VCaP (cell line): ENCODE measurements at regions not wholly inside any gene's neighbourhood (a gene's known extent, or its start where the extent isn't known, plus 50 kb on each side); places are given as distances from the start of the nearest gene placed in this dataset.

Source experiments
- H3K27ac ChIP-seq: fragments of 450-650 bp; 2 replicates; pipeline ENCODE4 v1.5.1; 2017
- CTCF ChIP-seq: fragments of 450-650 bp; conservative IDR thresholded peaks from 2 replicates; pipeline ENCODE4 v1.5.1; 2017; ENCODE audit warnings: mild to moderate bottlenecking, moderate library complexity

GRCh38 chr3:88784925-88785324, 322.5 kb upstream of the EPHA3 start:
- TF ChIP-seq CTCF: no peak
- no peak overlapping the region for H3K27ac ChIP-seq

- no peak for TF ChIP-seq CTCF
- no peak overlapping the region for H3K27ac ChIP-seq
These were observed 321.6 kb upstream of the EPHA3 start for GRCh38 chr3:88785841-88786240.

GRCh38 chr3:88795503-88795902, 311.9 kb upstream of the EPHA3 start:
- no peak overlapping the region for H3K27ac ChIP-seq
- TF ChIP-seq CTCF: no peak

DNA sequence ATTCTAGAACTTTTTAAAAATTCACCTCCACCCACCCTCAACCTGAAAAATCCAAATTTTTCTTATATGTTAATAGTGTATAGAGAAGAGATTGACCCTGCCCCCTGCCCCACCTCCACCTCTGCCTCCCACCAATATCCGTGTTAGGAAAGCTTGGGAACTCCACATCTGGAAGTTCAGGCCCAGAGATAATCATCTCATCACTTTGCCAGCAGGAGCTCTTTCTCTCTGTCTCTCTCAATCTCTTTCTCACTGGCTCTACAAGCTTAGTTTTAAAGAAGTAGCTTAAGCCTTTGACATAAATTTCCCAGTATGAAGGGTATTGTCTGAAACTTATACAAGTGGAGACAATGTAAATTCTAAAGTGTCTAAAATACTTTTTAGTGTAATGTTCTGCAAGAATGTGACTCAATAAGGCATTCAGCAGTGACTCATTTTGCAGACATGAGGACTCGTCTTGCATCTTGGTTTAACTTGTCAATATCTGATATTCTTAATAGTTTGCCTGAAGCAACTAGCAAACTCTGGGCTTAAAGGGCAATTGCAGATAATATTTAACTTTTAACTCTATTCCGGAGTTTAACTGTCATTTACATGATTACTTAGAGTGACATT, 299.8 kb upstream of the EPHA3 start:
- no peak for TF ChIP-seq CTCF

DNA sequence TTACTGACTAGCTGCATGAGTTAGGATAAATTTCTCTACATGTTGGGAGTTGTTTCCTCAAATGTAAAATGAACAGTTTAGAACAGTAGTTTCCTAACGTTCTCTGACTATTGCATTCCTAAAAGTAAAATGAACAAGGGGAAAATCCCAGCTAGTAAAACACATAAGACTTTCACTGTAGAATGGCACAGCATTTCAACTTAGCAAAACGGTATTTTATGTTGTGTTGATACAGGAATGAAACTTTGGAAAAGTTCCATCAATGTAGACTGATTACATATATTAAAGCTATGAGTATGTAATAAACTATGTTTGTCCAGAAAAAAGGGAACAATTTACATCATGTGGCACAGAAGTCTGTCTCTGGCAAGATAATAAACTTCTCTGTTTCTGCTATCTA, 297.4 kb upstream of the EPHA3 start:
- TF ChIP-seq CTCF: no peak
- no peak overlapping the region for H3K27ac ChIP-seq

More for the DNA sequence above, 299.8 kb upstream of the EPHA3 start:
- no peak overlapping the region for H3K27ac ChIP-seq

DNA sequence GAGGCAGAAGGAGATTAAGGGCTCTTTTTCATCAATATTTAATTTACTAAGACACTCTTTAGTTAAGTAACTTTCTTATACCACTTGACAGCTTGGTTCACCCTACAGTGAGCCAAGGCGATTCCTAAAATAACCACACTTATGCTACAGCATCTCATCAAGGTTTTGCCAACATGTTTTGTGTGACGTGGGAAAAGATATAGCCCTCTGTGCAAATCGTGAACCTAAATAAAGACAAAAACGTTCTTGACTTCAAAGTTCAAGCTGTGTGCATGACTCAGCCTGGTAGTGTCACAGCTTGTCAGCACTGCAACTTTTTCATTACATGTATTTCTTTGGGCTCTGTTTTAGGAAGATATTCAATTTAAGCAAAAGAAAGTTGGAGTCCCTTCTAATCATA, 297.0 kb upstream of the EPHA3 start:
- H3K27ac ChIP-seq: no peak overlapping the region
- no peak for TF ChIP-seq CTCF

- H3K27ac ChIP-seq: no peak overlapping the region
- TF ChIP-seq CTCF: no peak
These were observed 296.3 kb upstream of the EPHA3 start for GRCh38 chr3:88811096-88811495.
